Transverse colon (tissue), 3 donors: ENCODE measurements at regions not wholly inside any gene's neighbourhood (a gene's known extent, or its start where the extent isn't known, plus 50 kb on each side); places are given as distances from the start of the nearest gene placed in this dataset.

Experiments
- CTCF ChIP-seq, 5 experiments: fragments of 200-600 bp in 3 of 5; fragments of 450-650 bp in 2 of 5; sonication (generic) in 3 of 5; IDR thresholded peaks; 1 replicate in 2 of 5; 2 replicates in 3 of 5; pipeline ENCODE4 v1.5.1; 2016 to 2017; ENCODE audit warnings: antibody characterized with exemption in 5 of 5, inconsistent platforms in 3 of 5, mild to moderate bottlenecking in 2 of 5, moderate library complexity in 1 of 5
- EP300 ChIP-seq: sonication (generic); formaldehyde crosslinking; IDR thresholded peaks from one replicate; pipeline ENCODE4 v1.6.1; 2017; ENCODE audit warnings: antibody characterized with exemption, low read depth
- POLR2A ChIP-seq: fragments of 450-650 bp; IDR thresholded peaks from one replicate; pipeline ENCODE4 v1.6.1; 2016; ENCODE audit warnings: antibody characterized with exemption, mild to moderate bottlenecking, moderate library complexity

- TF ChIP-seq CTCF (IDR thresholded peaks at IDR 0.05) (no peak), POLR2A (no peak), EP300 (no peak)
Observed at GRCh38 chr17:14590459-14591250, 289.8 kb downstream of the HS3ST3B1 start.
